Esophagus squamous epithelium (tissue), 5 donors: ENCODE measurements at regions not wholly inside any gene's neighbourhood (a gene's known extent, or its start where the extent isn't known, plus 50 kb on each side); places are given as distances from the start of the nearest gene placed in this dataset.

Experiments
- DNase-seq: peaks from one replicate; lab custom pipeline; 2025; lab: John Stamatoyannopoulos, UW
- H3K27ac ChIP-seq, 4 donors: fragments of 200-600 bp; sonication (generic); one replicate each; pipeline ENCODE4 v1.5.1; 2016 to 2019; ENCODE audit warnings: mild to moderate bottlenecking in 1 of 4
- H3K27me3 ChIP-seq, 4 donors: fragments of 200-600 bp; sonication (generic); 1 replicate in 3 of 4; 2 replicates in 1 of 4; pipeline versions ENCODE4 v1.5.1 to v1.6.0; 2017 to 2021; ENCODE audit warnings: antibody characterized with exemption in 1 of 4
- H3K36me3 ChIP-seq, 3 donors: fragments of 200-600 bp; sonication (generic); one replicate each; pipeline ENCODE4 v1.5.1; 2016 to 2019
- H3K4me1 ChIP-seq, 3 donors: fragments of 200-600 bp; sonication (generic); one replicate each; pipeline ENCODE4 v1.5.1; 2017 to 2019
- H3K4me3 ChIP-seq, 4 donors: fragments of 200-600 bp; sonication (generic); 1 replicate in 3 of 4; 2 replicates in 1 of 4; pipeline ENCODE4 v1.5.1; 2016 to 2019; ENCODE audit warnings: mild to moderate bottlenecking in 2 of 4, moderate library complexity in 1 of 4
- H3K9me3 ChIP-seq, 3 donors: fragments of 200-600 bp; sonication (generic); one replicate each; pipeline ENCODE4 v1.5.1; 2016 to 2019
- POLR2A ChIP-seq, 4 donors: fragments of 450-650 bp; IDR thresholded peaks; one replicate each; pipeline ENCODE4 v1.6.1; 2017; ENCODE audit warnings: antibody characterized with exemption in 4 of 4, mild to moderate bottlenecking in 4 of 4, moderate library complexity in 3 of 4
- WGBS, 2 donors: methylation state at CpG; one replicate each; pipeline ENCODE4 v1.1.5; 2018; 5-methylcytosine and 5-hydroxymethylcytosine counted together
- intact Hi-C: fragments of 100-400 bp; cut with DNase I; formaldehyde crosslinking; loops from one replicate; pipeline ENCODE4 v1.15.0; 2022
- TF ChIP-seq, protein P1 (sequence below), 6 experiments: fragments of 450-650 bp in 4 of 6; fragments of 200-600 bp in 2 of 6; sonication (generic) in 2 of 6; IDR thresholded peaks; one replicate each; pipeline ENCODE4 v1.5.1; 2016 to 2019; ENCODE audit warnings: antibody characterized with exemption in 6 of 6, mild to moderate bottlenecking in 4 of 6, moderate library complexity in 4 of 6
- donor health status: DM: yes; HTN: yes; CAD: no.

DNA sequence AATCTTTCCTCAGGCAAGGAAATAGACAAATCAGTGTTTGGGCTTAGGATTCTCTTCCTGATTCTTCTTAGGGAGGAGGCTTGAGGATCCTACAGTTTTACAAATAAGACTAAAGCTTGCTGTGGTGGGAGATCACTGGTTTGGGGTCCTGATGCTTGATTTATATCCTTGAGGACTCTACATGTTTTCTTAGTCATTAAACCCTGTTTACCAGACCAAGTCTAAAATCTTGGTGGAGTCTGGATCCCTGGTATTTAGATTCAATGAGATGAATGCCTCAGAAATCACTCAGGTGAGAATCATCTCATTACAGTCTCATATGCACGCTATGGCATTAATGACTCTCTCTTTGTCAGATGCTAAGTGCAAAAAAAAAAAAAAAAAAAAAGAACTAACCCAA lies 304.3 kb upstream of the SALL1 start:
- H3K9me3 ChIP-seq = no peaks in the 10 kb centered on the region
- TF ChIP-seq, protein P1, sequence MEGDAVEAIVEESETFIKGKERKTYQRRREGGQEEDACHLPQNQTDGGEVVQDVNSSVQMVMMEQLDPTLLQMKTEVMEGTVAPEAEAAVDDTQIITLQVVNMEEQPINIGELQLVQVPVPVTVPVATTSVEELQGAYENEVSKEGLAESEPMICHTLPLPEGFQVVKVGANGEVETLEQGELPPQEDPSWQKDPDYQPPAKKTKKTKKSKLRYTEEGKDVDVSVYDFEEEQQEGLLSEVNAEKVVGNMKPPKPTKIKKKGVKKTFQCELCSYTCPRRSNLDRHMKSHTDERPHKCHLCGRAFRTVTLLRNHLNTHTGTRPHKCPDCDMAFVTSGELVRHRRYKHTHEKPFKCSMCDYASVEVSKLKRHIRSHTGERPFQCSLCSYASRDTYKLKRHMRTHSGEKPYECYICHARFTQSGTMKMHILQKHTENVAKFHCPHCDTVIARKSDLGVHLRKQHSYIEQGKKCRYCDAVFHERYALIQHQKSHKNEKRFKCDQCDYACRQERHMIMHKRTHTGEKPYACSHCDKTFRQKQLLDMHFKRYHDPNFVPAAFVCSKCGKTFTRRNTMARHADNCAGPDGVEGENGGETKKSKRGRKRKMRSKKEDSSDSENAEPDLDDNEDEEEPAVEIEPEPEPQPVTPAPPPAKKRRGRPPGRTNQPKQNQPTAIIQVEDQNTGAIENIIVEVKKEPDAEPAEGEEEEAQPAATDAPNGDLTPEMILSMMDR (IDR thresholded peaks at IDR 0.05) = no peak
- TF ChIP-seq POLR2A (IDR thresholded peaks at IDR 0.05) = no peak
- DNase-seq = no peak
- H3K36me3 ChIP-seq = no peaks in the 10 kb centered on the region
- H3K27ac ChIP-seq = no peak overlapping the region
- H3K27me3 ChIP-seq = no peaks in the 10 kb centered on the region
- intact Hi-C loops = no loop called here
- H3K4me1 ChIP-seq = no peaks in the 10 kb centered on the region
- WGBS, 2 donors = 73 to 85% methylated on average over 1 of the region's 1 CpG
- H3K4me3 ChIP-seq = no peak overlapping the region

DNA sequence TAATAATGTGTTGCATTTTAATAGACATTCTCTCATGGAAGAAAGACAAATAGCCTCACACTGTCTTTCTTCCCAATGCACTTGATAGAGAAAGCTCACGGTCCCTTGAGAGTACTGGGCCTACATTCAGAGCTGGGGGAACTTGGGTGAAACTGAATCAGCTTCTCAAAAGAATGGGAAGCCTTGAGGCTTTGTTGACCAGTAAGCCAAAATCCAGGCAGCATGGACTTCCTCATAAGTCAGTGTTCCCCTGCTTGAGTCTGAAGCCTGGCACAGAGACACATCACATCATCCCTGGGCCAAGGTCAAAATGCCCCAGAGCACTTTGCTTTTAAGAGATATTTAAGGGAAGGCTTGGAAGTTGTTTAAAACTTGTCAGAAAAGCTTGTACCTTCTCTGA lies 302.2 kb upstream of the SALL1 start:
- Histone ChIP-seq H3K4me1 (no peaks in the 10 kb centered on the region), H3K4me3 (no peak overlapping the region), H3K27ac (no peak overlapping the region), H3K27me3 (no peaks in the 10 kb centered on the region), H3K9me3 (no peaks in the 10 kb centered on the region), H3K36me3 (no peaks in the 10 kb centered on the region)
- no peak for DNase-seq
- intact Hi-C loops = no loop called here
- WGBS, 2 donors = 71 to 92% methylated on average over 1 of the region's 1 CpG
- TF ChIP-seq, protein P1 (IDR thresholded peaks at IDR 0.05) = no peak
- no peak for TF ChIP-seq POLR2A (IDR thresholded peaks at IDR 0.05)

DNA sequence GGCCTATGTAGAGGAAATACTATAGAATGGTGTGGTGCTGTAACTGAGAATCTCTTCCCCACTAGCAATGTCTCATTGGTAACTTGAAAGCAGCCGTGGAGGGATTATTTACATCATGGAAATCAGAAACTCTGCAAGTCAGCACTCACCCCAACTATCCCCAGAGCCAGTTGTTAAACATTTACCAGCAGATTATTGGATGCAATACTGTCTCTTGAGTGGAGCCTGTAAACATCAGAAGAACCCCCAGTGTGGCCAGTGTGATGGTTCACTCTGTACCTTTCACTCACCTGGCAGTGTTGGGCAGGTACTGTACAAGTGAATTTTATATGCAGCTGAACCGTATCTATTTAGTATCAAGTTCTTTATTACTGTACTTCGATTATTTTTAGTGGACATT lies 299.8 kb upstream of the SALL1 start:
- 65 to 66% methylated on average over 3 of the region's 3 CpGs for WGBS, 2 donors
- H3K27me3 ChIP-seq = no peaks in the 10 kb centered on the region
- TF ChIP-seq, protein P1 (IDR thresholded peaks at IDR 0.05) = no peak
- no peak for TF ChIP-seq POLR2A (IDR thresholded peaks at IDR 0.05)
- no peaks in the 10 kb centered on the region for H3K9me3 ChIP-seq
- H3K4me3 ChIP-seq = no peak overlapping the region
- intact Hi-C loops = no loop called here
- no peak overlapping the region for H3K27ac ChIP-seq
- no peaks in the 10 kb centered on the region for H3K36me3 ChIP-seq
- H3K4me1 ChIP-seq = no peaks in the 10 kb centered on the region
- DNase-seq = no peak

DNA sequence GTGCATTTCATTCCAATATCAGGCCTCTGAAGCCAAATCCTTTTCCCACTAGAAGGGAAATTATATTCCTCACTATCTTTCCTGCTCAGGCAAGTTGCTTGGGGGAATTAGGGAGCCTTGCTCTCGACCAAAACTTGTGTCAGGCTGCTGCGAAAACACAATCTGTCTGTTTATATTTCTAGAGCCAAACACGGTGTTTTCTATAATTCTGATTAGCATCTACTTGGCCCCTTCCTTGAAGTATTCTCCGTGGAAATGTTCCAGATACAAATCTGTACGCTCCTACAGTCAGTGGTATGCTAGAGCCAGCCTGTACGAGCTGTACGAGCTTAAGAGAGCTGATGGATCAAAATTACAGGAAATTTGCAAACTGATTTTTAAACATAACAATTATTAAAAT lies 299.3 kb upstream of the SALL1 start:
- intact Hi-C loops = no loop called here
- H3K9me3 ChIP-seq = no peaks in the 10 kb centered on the region
- H3K4me3 ChIP-seq = no peak overlapping the region
- H3K27me3 ChIP-seq = no peaks in the 10 kb centered on the region
- 45 to 47% methylated on average over 7 of the region's 7 CpGs for WGBS, 2 donors
- TF ChIP-seq, protein P1 (IDR thresholded peaks at IDR 0.05) = no peak
- TF ChIP-seq POLR2A (IDR thresholded peaks at IDR 0.05) = no peak
- H3K36me3 ChIP-seq = no peaks in the 10 kb centered on the region
- no peak for DNase-seq
- no peaks in the 10 kb centered on the region for H3K4me1 ChIP-seq
- no peak overlapping the region for H3K27ac ChIP-seq

DNA sequence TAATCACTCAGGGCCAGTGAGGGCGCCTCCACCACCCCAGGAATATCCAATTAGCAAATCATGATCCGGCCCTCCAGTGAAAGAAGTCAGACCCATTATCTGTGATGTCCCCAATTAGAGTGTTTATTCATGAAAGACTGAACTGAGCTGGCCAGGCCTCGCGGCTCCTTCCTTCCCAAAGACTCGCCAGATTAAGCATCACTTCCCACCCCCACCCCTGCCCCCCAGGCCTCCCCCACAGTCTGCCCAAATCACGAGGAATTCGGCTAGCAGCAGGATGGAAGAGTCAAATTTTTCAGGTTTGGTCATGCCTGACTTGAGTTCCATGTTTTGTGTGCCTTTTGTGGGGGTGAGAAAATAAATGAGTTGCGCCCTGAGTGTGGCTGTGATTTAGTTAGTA lies 298.4 kb upstream of the SALL1 start:
- no peaks in the 10 kb centered on the region for H3K9me3 ChIP-seq
- H3K27ac ChIP-seq = no peak overlapping the region
- H3K4me3 ChIP-seq = no peak overlapping the region
- TF ChIP-seq, protein P1 (IDR thresholded peaks at IDR 0.05) = no peak
- TF ChIP-seq POLR2A (IDR thresholded peaks at IDR 0.05) = no peak
- WGBS, 2 donors = 51 to 61% methylated on average over 5 to 7 of the region's 8 CpGs
- H3K36me3 ChIP-seq = no peaks in the 10 kb centered on the region
- H3K4me1 ChIP-seq = no peaks in the 10 kb centered on the region
- no peaks in the 10 kb centered on the region for H3K27me3 ChIP-seq
- intact Hi-C loops = no loop called here
- DNase-seq = no peak
